ENCODE measurements at regions not wholly inside any gene's neighbourhood (a gene's known extent, or its start where the extent isn't known, plus 50 kb on each side); places are given as distances from the start of the nearest gene placed in this dataset.

- no peak overlapping the region for H3K4me3 ChIP-seq
- no peak for TF ChIP-seq CTCF (IDR thresholded peaks at IDR 0.05)
- no peak overlapping the region for H3K27ac ChIP-seq
- peaks cover 0 to 5% of the 10 kb centered on the region in 2 donors for H3K9me3 ChIP-seq
- no peaks in the 10 kb centered on the region for H3K4me1 ChIP-seq
- H3K36me3 ChIP-seq = no peaks in the 10 kb centered on the region
- H3K27me3 ChIP-seq = no peaks in the 10 kb centered on the region
- no peak for DNase-seq (ENCODE audit: low spot score)
These were observed 156.3 kb upstream of the GRB10 start for GRCh38 chr7:50939021-50939420.

GRCh38 chr7:50937727-50938126, 155.0 kb upstream of the GRB10 start:
- no peak for DNase-seq (ENCODE audit: low spot score)
- H3K4me3 ChIP-seq = no peak overlapping the region
- TF ChIP-seq CTCF (IDR thresholded peaks at IDR 0.05) = no peak

GRCh38 chr7:50926049-50926448, 143.4 kb upstream of the GRB10 start:
- H3K27ac ChIP-seq = no peak overlapping the region
- H3K9me3 ChIP-seq = peaks cover 0 to 9% of the 10 kb centered on the region in 2 donors
- TF ChIP-seq CTCF (IDR thresholded peaks at IDR 0.05) = no peak
- no peaks in the 10 kb centered on the region for H3K36me3 ChIP-seq
- no peak overlapping the region for H3K4me3 ChIP-seq
- no peak for DNase-seq (ENCODE audit: low spot score)
- H3K27me3 ChIP-seq = no peaks in the 10 kb centered on the region
- H3K4me1 ChIP-seq = no peaks in the 10 kb centered on the region

More at GRCh38 chr7:50937727-50938126, 155.0 kb upstream of the GRB10 start:
- H3K27me3 ChIP-seq = no peaks in the 10 kb centered on the region
- H3K27ac ChIP-seq = no peak overlapping the region
- H3K36me3 ChIP-seq = no peaks in the 10 kb centered on the region
- no peaks in the 10 kb centered on the region for H3K4me1 ChIP-seq
- peaks cover 0 to 5% of the 10 kb centered on the region in 2 donors for H3K9me3 ChIP-seq

- Histone ChIP-seq H3K27me3 (no peaks in the 10 kb centered on the region), H3K27ac (no peak overlapping the region), H3K36me3 (no peaks in the 10 kb centered on the region), H3K4me3 (no peak overlapping the region), H3K4me1 (no peaks in the 10 kb centered on the region), H3K9me3 (peaks cover 0 to 9% of the 10 kb centered on the region in 2 donors)
- no peak for TF ChIP-seq CTCF (IDR thresholded peaks at IDR 0.05)
- no peak for DNase-seq (ENCODE audit: low spot score)
These were observed 140.8 kb upstream of the GRB10 start for GRCh38 chr7:50923476-50923875.

GRCh38 chr7:50921114-50921813, 138.6 kb upstream of the GRB10 start:
- H3K9me3 ChIP-seq = no peaks in the 10 kb centered on the region
- DNase-seq (ENCODE audit: low spot score) = no peak
- no peak for TF ChIP-seq CTCF (IDR thresholded peaks at IDR 0.05)
- no peak overlapping the region for H3K27ac ChIP-seq
- H3K36me3 ChIP-seq = no peaks in the 10 kb centered on the region
- H3K27me3 ChIP-seq = no peaks in the 10 kb centered on the region
- H3K4me1 ChIP-seq = no peaks in the 10 kb centered on the region
- no peak overlapping the region for H3K4me3 ChIP-seq
